GM10248 (cell line): ENCODE measurements at regions not wholly inside any gene's neighbourhood (a gene's known extent, or its start where the extent isn't known, plus 50 kb on each side); places are given as distances from the start of the nearest gene placed in this dataset.

Experiments used
- CTCF ChIA-PET: fragments of 300-600 bp; sonication (Branson Sonifier 250); formaldehyde crosslinking; extraction: SDS; loops from one replicate; lab custom pipeline; 2021; ENCODE audit warnings: antibody characterized with exemption; lab: Yijun Ruan, JAX
- POLR2A ChIA-PET: fragments of 350-650 bp; sonication (Branson Sonifier 250); formaldehyde crosslinking; extraction: SDS; loops from one replicate; lab custom pipeline; 2020; ENCODE audit warnings: antibody characterized with exemption; lab: Yijun Ruan, JAX
- DNase-seq: peaks from one replicate; pipeline ENCODE4 v3.0.0; 2012; ENCODE audit errors: extremely low spot score
- CTCF ChIP-seq: IDR thresholded peaks from 2 replicates; pipeline ENCODE4 v1.5.1; 2012; ENCODE audit warnings: mild to moderate bottlenecking, low read depth; ENCODE audit errors: extremely low read depth, missing control alignments, control extremely low read depth

DNA sequence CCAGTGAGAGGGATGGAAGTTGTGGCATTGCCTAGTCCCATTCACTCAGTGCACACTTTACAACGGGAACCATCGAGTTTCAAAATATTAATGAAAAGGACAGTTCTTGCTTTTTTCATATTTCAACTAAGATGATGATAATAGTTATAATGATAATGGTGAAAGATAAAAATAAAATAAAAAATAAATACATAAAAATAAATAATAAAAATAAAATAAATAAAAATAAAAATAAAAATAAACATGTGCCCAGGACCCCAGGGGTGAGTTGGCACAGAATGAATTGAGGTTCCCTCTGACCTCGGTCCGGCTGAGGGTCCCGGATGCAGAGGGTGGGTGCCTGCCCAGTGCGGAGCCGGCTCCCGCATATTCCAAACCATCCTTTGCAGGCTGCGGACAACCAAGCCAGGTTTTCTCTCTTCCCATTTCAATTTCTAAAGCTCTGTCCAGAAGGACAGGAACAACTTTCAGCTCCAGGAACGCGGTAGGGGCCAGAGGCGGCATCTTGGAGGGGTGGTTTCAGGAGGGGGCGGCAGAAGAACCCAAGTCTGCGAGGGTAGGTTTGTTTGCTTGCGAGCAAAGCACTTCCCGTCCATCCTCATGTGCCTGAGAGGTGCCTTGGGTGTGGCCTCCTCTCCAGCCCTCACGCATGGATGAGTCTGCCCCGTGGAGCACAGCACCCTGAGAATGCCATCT, 236.8 kb downstream of the DLL1 start:
- CTCF ChIA-PET, result no interaction called here
- POLR2A ChIA-PET, result no interaction called here
- no peak for DNase-seq
- no peak for TF ChIP-seq CTCF

DNA sequence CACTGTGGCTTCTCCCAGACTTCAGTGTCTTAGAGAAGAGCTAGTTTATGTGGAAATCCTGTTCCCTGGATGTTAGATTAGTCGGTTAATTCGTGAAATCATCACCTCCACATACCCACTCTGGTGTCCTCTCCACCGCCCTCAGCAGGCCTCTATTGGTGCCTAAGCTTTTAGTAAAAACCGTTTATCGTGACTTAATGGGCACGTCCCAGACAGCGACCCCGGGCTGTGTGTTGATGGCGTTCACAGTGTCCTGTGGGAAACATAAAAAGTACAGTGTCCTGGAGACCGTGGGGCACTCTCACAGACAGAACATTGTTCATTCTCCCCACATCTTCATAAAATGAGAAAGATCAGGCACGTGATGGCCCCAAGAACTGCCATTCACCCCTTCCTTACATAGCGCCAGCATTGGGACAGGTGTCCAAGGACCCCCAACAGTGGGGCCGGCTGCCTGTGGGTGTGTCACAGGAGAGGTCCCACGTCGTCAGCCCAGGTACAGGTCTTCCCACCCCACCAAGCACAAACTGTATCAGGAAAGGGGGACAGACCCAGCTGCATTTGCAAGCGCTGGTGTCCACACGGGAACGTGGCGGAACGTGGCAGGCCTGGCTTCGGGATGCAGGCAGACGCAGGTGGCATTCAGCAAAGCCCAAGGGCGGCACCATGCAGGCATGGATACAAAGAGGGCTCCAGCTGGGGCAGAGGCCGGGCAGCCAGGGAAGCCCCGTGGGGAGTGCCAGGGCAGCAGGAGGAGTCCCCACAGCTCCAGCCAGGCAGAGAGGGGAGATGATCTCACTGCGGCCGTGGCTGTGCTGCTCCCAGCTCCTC, 237.7 kb downstream of the DLL1 start:
- no peak for TF ChIP-seq CTCF
- ChIA-PET CTCF (no interaction called here), POLR2A (no interaction called here)
- no peak for DNase-seq

- no peak for TF ChIP-seq CTCF
- DNase-seq, result no peak
- ChIA-PET POLR2A (no interaction called here), CTCF (no interaction called here)
These were observed 239.4 kb downstream of the DLL1 start for GRCh38 chr6:170051229-170052172.

DNA sequence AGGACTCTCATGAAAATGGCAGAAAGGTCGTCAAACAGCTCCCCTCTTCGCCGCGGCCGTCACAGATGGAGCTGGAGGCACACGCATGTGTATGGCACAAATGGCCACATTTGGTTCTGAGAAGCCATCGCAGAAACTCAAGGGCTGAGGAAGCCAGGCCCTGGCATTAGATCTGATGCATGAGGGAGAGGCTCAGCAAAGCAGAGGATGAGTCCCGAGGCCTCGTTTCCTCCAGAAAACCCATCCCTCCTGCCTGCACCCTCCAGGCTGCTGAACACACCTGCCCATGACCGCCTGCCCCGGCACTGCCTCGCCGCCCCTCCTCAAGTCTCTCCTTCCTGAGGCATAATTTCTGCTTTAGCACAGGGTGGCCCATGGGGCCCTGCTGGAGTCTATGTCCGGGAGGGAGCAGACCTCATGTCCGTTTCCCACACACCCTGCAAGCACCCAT, 240.3 kb downstream of the DLL1 start:
- ChIA-PET CTCF (no interaction called here), POLR2A (no interaction called here)
- no peak for TF ChIP-seq CTCF
- DNase-seq, result no peak

DNA sequence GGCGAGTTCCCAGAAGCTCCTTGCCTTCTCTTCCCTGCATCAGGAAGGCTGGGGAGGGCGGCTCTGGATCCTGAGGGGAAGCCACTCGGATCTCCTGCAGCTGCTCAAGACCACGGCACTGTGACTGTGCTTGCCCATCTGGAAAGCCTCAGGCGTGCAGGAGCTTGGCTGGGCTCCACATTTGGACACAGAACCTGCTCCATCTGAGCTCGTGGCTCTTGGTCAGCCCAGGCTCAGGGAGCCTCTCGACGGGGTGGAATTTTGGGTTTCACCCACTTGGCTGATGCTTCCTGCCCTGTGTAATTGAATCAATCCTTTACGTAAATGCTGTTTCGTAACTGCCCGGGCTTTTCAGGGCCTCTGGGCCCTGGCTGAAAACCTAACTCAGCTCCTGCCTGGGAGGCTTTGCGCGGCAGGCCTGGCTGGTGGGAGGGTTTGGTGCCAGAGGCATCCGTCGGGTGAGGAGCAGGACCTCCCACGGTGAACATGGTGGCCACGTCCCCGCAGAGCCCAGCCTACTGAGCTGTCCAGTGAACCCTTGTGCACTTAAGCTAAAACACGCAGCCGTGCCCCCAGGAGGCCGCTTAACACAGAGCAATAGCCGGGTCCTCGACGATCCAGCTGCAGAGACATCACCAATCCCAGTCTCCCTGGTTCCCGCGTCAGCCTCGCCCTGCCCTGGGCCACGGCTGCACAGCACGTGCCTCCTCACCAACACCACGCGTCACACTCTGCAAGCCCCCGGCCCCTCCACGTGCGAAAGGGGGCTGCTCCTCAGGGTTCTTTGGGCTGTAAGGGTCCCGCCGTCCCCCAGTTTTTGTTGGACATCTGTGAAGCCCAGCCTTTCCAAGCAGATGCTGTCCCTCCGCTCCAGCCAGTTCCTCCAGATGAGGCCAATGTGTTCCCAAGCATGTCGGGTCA, 241.0 kb downstream of the DLL1 start:
- DNase-seq, result no peak
- TF ChIP-seq CTCF, result no peak

More for the DNA sequence above, 241.0 kb downstream of the DLL1 start:
- ChIA-PET POLR2A (no interaction called here), CTCF (no interaction called here)
